CD14-positive monocyte (primary cell): ENCODE measurements at regions not wholly inside any gene's neighbourhood (a gene's known extent, or its start where the extent isn't known, plus 50 kb on each side); places are given as distances from the start of the nearest gene placed in this dataset.

Experiments
- DNase-seq, 3 donors: peaks; one replicate each; pipeline ENCODE4 v3.0.0-alpha.2; 2011 to 2022
- H2AFZ ChIP-seq: 2 replicates; pipeline ENCODE4 v1.6.0; 2012; ENCODE audit warnings: mild to moderate bottlenecking, low read depth, low read length, inconsistent platforms; ENCODE audit not compliant: insufficient read depth, poor library complexity, severe bottlenecking
- H3K27ac ChIP-seq, 2 donors: 1 replicate in 1 of 2; 2 replicates in 1 of 2; pipeline ENCODE4 v1.5.1; 2012 to 2013; ENCODE audit warnings: low read length in 2 of 2, control low read depth in 1 of 2, inconsistent platforms in 1 of 2, low read depth in 1 of 2, mild to moderate bottlenecking in 1 of 2
- H3K27me3 ChIP-seq, 2 donors: one replicate each; pipeline versions ENCODE4 v1.6.0 to v1.6.1; 2011 to 2013; ENCODE audit warnings: low read length in 2 of 2; ENCODE audit not compliant: control insufficient read depth in 2 of 2, insufficient read depth in 2 of 2
- H3K36me3 ChIP-seq, 2 donors: replicated peaks in 1 of 2; 1 replicate in 1 of 2; 2 replicates in 1 of 2; pipeline versions ENCODE4 v1.5.1 to v1.6.1; 2012 to 2013; ENCODE audit warnings: low read length in 2 of 2, control low read depth in 1 of 2, inconsistent platforms in 1 of 2, mild to moderate bottlenecking in 1 of 2; ENCODE audit not compliant: insufficient read depth in 2 of 2, control insufficient read depth in 1 of 2
- H3K4me1 ChIP-seq, 2 donors: 1 replicate in 1 of 2; 2 replicates in 1 of 2; pipeline versions ENCODE4 v1.5.1 to v1.6.1; 2012 to 2013; ENCODE audit warnings: low read length in 2 of 2, control low read depth in 1 of 2, inconsistent platforms in 1 of 2, mild to moderate bottlenecking in 1 of 2, moderate library complexity in 1 of 2; ENCODE audit not compliant: insufficient read depth in 2 of 2, control insufficient read depth in 1 of 2
- H3K4me2 ChIP-seq: replicated peaks from 2 replicates; pipeline ENCODE3; 2012; ENCODE audit warnings: low read length, moderate library complexity, mild to moderate bottlenecking; ENCODE audit not compliant: poor library complexity, severe bottlenecking; ENCODE audit errors: extremely low read depth
- H3K4me3 ChIP-seq, 3 experiments: fragments of 200-600 bp in 1 of 3; sonication (generic) in 1 of 3; replicated peaks in 1 of 3; 1 replicate in 2 of 3; 2 replicates in 1 of 3; pipeline ENCODE4 v1.5.1; 2011 to 2013; ENCODE audit warnings: low read length in 3 of 3, mild to moderate bottlenecking in 3 of 3, control low read depth in 2 of 3, low read depth in 2 of 3, inconsistent platforms in 1 of 3, moderate library complexity in 1 of 3
- H3K79me2 ChIP-seq: 2 replicates; pipeline ENCODE4 v1.6.0; 2012; ENCODE audit warnings: mild to moderate bottlenecking, control low read depth, inconsistent platforms, low read length, moderate library complexity; ENCODE audit not compliant: insufficient read depth
- H3K9ac ChIP-seq: 2 replicates; pipeline ENCODE4 v1.6.0; 2017; ENCODE audit warnings: low read length, mild to moderate bottlenecking; ENCODE audit not compliant: insufficient read depth, poor library complexity, severe bottlenecking
- H3K9me3 ChIP-seq, 2 donors: replicated peaks in 1 of 2; 1 replicate in 1 of 2; 2 replicates in 1 of 2; pipeline versions ENCODE4 v1.5.1 to v1.6.1; 2012 to 2013; ENCODE audit warnings: low read length in 2 of 2, control low read depth in 1 of 2; ENCODE audit not compliant: control insufficient read depth in 1 of 2, insufficient read depth in 1 of 2
- H4K20me1 ChIP-seq: 2 replicates; pipeline ENCODE4 v1.6.0; 2012; ENCODE audit warnings: mild to moderate bottlenecking, low read length, control low read depth, moderate library complexity; ENCODE audit not compliant: insufficient read depth
- H3K27ac Mint-ChIP-seq, 7 donors: one replicate each; pipeline ENCODE4 v1.8.0; 2020; ENCODE audit warnings: mild to moderate bottlenecking in 7 of 7, mixed read lengths in 7 of 7, moderate library complexity in 6 of 7, inconsistent platforms in 2 of 7
- H3K27me3 Mint-ChIP-seq, 3 donors: one replicate each; pipeline ENCODE4 v1.8.0; 2021 to 2022; ENCODE audit warnings: low read depth in 3 of 3, mild to moderate bottlenecking in 3 of 3, mixed read lengths in 3 of 3, moderate library complexity in 3 of 3, inconsistent platforms in 1 of 3
- H3K36me3 Mint-ChIP-seq, 2 donors: one replicate each; pipeline ENCODE4 v1.8.0; 2020; ENCODE audit warnings: mixed read lengths in 2 of 2, inconsistent platforms in 1 of 2, mild to moderate bottlenecking in 1 of 2
- H3K4me1 Mint-ChIP-seq: one replicate; pipeline ENCODE4 v1.8.0; 2020; ENCODE audit warnings: mild to moderate bottlenecking, mixed read lengths
- H3K4me3 Mint-ChIP-seq, 2 donors: one replicate each; pipeline ENCODE4 v1.8.0; 2020; ENCODE audit warnings: mild to moderate bottlenecking in 2 of 2, mixed read lengths in 2 of 2, moderate library complexity in 1 of 2
- H3K9me3 Mint-ChIP-seq, 7 donors: one replicate each; pipeline ENCODE4 v1.8.0; 2020 to 2022; ENCODE audit warnings: mixed read lengths in 7 of 7, mild to moderate bottlenecking in 6 of 7, moderate library complexity in 6 of 7, inconsistent platforms in 2 of 7
- WGBS: methylation state at CpG from one replicate; pipeline ENCODE4 v1.1.5; 2013; ENCODE audit warnings: missing lambda C conversion rate; ENCODE audit not compliant: insufficient coverage; 5-methylcytosine and 5-hydroxymethylcytosine counted together
- intact Hi-C, 2 donors: fragments of 100-400 bp; cut with micrococcal nuclease; formaldehyde crosslinking; loops; one replicate each; pipeline versions ENCODE4 v1.15.0 to v1.15.1; 2023
- TF ChIP-seq, protein P1 (sequence below): fragments of 200-600 bp; IDR thresholded peaks from one replicate; pipeline ENCODE4 v1.8.0; 2022; ENCODE audit warnings: antibody characterized with exemption, mild to moderate bottlenecking

DNA sequence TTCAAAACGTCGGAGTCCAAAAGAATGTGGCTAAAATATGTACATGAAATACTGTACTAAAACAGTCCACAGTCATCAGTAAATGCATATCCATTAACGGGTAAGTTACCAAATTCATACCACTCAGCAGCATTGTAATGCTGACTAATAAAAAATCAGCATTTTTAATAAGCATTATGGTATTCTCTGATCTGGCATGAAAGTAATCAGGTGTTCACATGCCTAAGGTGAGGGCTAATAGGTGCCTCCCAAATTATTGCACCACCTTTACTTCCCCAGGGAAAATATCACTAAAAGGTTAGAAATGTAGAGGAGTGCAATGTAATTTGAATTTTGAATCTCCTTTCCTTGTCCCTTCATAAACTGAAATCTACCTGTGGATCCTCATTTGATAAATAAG is 69.6 kb upstream of the PTGS2 start:
- Mint-ChIP-seq H3K9me3 (peaks cover 9 to 23% (median 20%) of the 10 kb centered on the region in 7 donors), H3K4me1 (peaks cover 3% of the 10 kb centered on the region), H3K27ac (no peak overlapping the region), H3K4me3 (no peak overlapping the region), H3K36me3 (no peaks in the 10 kb centered on the region), H3K27me3 (peaks cover 0 to 2% (median 0%) of the 10 kb centered on the region in 3 donors)
- Histone ChIP-seq H2AFZ (peak overlapping the region; percentile 7), H3K27me3 (no peaks in the 10 kb centered on the region), H3K36me3 (no peaks in the 10 kb centered on the region), H3K4me2 (no peak overlapping the region), H3K4me3 (no peak overlapping the region), H4K20me1 (no peaks in the 10 kb centered on the region), H3K27ac (no peak overlapping the region), H3K4me1 (no peaks in the 10 kb centered on the region), H3K9me3 (peaks cover 9 to 12% of the 10 kb centered on the region in 2 donors), H3K9ac (no peak overlapping the region), H3K79me2 (no peaks in the 10 kb centered on the region)
- DNase-seq = no peak
- TF ChIP-seq, protein P1, sequence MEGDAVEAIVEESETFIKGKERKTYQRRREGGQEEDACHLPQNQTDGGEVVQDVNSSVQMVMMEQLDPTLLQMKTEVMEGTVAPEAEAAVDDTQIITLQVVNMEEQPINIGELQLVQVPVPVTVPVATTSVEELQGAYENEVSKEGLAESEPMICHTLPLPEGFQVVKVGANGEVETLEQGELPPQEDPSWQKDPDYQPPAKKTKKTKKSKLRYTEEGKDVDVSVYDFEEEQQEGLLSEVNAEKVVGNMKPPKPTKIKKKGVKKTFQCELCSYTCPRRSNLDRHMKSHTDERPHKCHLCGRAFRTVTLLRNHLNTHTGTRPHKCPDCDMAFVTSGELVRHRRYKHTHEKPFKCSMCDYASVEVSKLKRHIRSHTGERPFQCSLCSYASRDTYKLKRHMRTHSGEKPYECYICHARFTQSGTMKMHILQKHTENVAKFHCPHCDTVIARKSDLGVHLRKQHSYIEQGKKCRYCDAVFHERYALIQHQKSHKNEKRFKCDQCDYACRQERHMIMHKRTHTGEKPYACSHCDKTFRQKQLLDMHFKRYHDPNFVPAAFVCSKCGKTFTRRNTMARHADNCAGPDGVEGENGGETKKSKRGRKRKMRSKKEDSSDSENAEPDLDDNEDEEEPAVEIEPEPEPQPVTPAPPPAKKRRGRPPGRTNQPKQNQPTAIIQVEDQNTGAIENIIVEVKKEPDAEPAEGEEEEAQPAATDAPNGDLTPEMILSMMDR = no peak
- WGBS = no CpG with 5 or more reads among the region's 3 CpGs
- intact Hi-C loops = no loop called here

DNA sequence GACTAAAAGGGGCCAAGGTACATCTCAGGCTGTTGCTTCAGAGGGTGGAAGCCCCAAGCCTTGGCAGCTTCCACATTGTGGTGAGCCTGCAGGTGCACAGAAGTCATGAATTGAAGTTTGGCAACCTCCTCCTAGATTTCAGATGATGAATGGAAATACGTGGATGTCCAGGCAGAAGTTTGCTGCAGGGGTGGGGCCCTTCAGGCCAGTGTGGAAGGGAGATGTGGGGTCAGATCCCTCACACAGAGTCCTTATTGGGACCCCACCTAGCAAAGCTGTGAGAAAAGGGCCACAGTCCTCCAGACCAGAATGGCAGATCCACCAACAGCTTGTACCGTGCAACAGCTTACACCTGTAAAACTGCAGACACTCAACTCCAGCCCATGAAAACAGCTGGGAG is 67.4 kb upstream of the PTGS2 start:
- TF ChIP-seq, protein P1 = no peak
- Mint-ChIP-seq H3K36me3 (no peaks in the 10 kb centered on the region), H3K27ac (no peak overlapping the region), H3K4me3 (no peak overlapping the region), H3K27me3 (peaks cover 0 to 2% (median 0%) of the 10 kb centered on the region in 3 donors), H3K4me1 (peaks cover 3% of the 10 kb centered on the region), H3K9me3 (peaks cover 9 to 23% (median 19%) of the 10 kb centered on the region in 7 donors)
- no peak overlapping the region for H3K4me2 ChIP-seq
- H3K9me3 ChIP-seq = peaks cover 9 to 12% of the 10 kb centered on the region in 2 donors
- no peaks in the 10 kb centered on the region for H3K79me2 ChIP-seq
- H3K4me1 ChIP-seq = no peaks in the 10 kb centered on the region
- H3K36me3 ChIP-seq = no peaks in the 10 kb centered on the region
- WGBS = no CpG with 5 or more reads among the region's 2 CpGs
- no peaks in the 10 kb centered on the region for H3K27me3 ChIP-seq
- no peak overlapping the region for H3K9ac ChIP-seq
- H2AFZ ChIP-seq = no peak overlapping the region
- no peak overlapping the region for H3K27ac ChIP-seq
- no peak overlapping the region for H3K4me3 ChIP-seq
- intact Hi-C loops = no loop called here
- DNase-seq = no peak
- H4K20me1 ChIP-seq = no peaks in the 10 kb centered on the region
